A549 (cell line): ENCODE measurements at regions not wholly inside any gene's neighbourhood (a gene's known extent, or its start where the extent isn't known, plus 50 kb on each side); places are given as distances from the start of the nearest gene placed in this dataset.
"Not testable (repeated sequence)": the region's sequence is repeated elsewhere in the genome, so short reads cannot be mapped to it uniquely, and the experiment has no call there.

Experiments
- ATAC-seq, 2 experiments: fragments of 200-7000 bp in 1 of 2; fragments of >200 bp in 1 of 2; cut with Nextera tagmentation in 1 of 2; cut with Tn5 transposase in 1 of 2; 3 replicates each; pipeline versions ENCODE4 v1.8.0 to v1.9.1; 2018 to 2020; ENCODE audit warnings: mild to moderate bottlenecking in 1 of 2, moderate library complexity in 1 of 2
- CTCF ChIA-PET: fragments of 300-600 bp; sonication (Branson Sonifier 250); formaldehyde crosslinking; extraction: SDS; loops from one replicate; lab custom pipeline; 2021; ENCODE audit warnings: antibody characterized with exemption, inconsistent platforms; lab: Yijun Ruan, JAX
- POLR2A ChIA-PET: fragments of 350-600 bp; formaldehyde crosslinking; extraction: SDS; loops from one replicate; lab custom pipeline; 2021; ENCODE audit warnings: antibody characterized with exemption, inconsistent platforms; lab: Yijun Ruan, JAX
- DNase-seq, 2 experiments: peaks; one replicate each; pipeline versions ENCODE4 v3.0.0 to v3.0.0-alpha.2; 2011 to 2016; ENCODE audit warnings: low read depth in 1 of 2, low spot score in 1 of 2
- FAIRE-seq: peaks from 2 replicates; lab custom pipeline; 2011; peaks lifted over from hg19 to GRCh38; lab: Jason Lieb, UNC
- H3K27ac ChIP-seq, 2 experiments: fragments of >200 bp; sonication (Bioruptor Twin); formaldehyde crosslinking; 3 replicates each; pipeline ENCODE4 v1.5.1; 2016 to 2017
- H3K4me1 ChIP-seq: fragments of >200 bp; sonication (Bioruptor Twin); formaldehyde crosslinking; 3 replicates; pipeline ENCODE4 v1.6.1; 2016
- H3K4me2 ChIP-seq: fragments of >200 bp; sonication (Bioruptor Twin); formaldehyde crosslinking; 3 replicates; pipeline ENCODE4 v1.6.1; 2016
- H3K4me3 ChIP-seq: fragments of >200 bp; sonication (Bioruptor Twin); formaldehyde crosslinking; 3 replicates; pipeline ENCODE4 v1.5.1; 2016
- H3K9me3 ChIP-seq: fragments of >200 bp; sonication (Bioruptor Twin); formaldehyde crosslinking; 3 replicates; pipeline ENCODE4 v1.6.1; 2016
- ATOH8 ChIP-seq: fragments of 250-450 bp; sonication (Bioruptor Pico); IDR thresholded peaks from 2 replicates; pipeline ENCODE4 v1.5.0; 2020; ENCODE audit warnings: low read depth, mild to moderate bottlenecking, moderate library complexity
- BCL3 ChIP-seq: fragments of >200 bp; sonication (Bioruptor Twin); formaldehyde crosslinking; IDR thresholded peaks from 3 replicates; pipeline ENCODE4 v1.6.1; 2016
- CBX2 ChIP-seq: fragments of 200-600 bp; sonication (generic); IDR thresholded peaks from 2 replicates; pipeline ENCODE4 v1.6.1; 2016; ENCODE audit warnings: low read depth, mild to moderate bottlenecking, borderline replicate concordance
- CEBPB ChIP-seq, 2 experiments: fragments of >200 bp in 1 of 2; sonication (Bioruptor Twin) in 1 of 2; formaldehyde crosslinking in 1 of 2; IDR thresholded peaks; 2 replicates each; pipeline ENCODE4 v1.6.1; 2012 to 2016
- E2F6 ChIP-seq: IDR thresholded peaks from 2 replicates; pipeline ENCODE4 v1.6.1; 2012; ENCODE audit warnings: low read depth, borderline replicate concordance
- EHF ChIP-seq: fragments of 250-450 bp; sonication (Bioruptor Pico); IDR thresholded peaks from 2 replicates; pipeline ENCODE4 v1.5.0; 2020; ENCODE audit warnings: mild to moderate bottlenecking
- FOSL2 ChIP-seq, 2 experiments: fragments of 450-650 bp in 1 of 2; fragments of >200 bp in 1 of 2; sonication (Bioruptor Twin) in 1 of 2; formaldehyde crosslinking; IDR thresholded peaks; 2 replicates each; pipeline versions ENCODE4 v1.5.0 to v1.6.1; 2016 to 2020; ENCODE audit warnings: mild to moderate bottlenecking in 1 of 2, moderate library complexity in 1 of 2
- HES2 ChIP-seq: fragments of >200 bp; sonication (Bioruptor Twin); formaldehyde crosslinking; IDR thresholded peaks from 2 replicates; pipeline ENCODE4 v1.6.1; 2016
- HMGXB4 ChIP-seq: fragments of 250-450 bp; sonication (Bioruptor Pico); IDR thresholded peaks from 2 replicates; pipeline ENCODE4 v1.5.0; 2021; ENCODE audit warnings: mild to moderate bottlenecking, moderate library complexity, borderline replicate concordance
- MAZ ChIP-seq: fragments of 150-350 bp; IDR thresholded peaks from 2 replicates; pipeline ENCODE4 v1.6.1; 2014; ENCODE audit warnings: antibody characterized with exemption, low read depth, low read length, borderline replicate concordance
- MYC ChIP-seq: IDR thresholded peaks from 2 replicates; pipeline ENCODE4 v1.6.1; 2012; ENCODE audit warnings: mild to moderate bottlenecking, inconsistent platforms, low read length, improper control_type of control experiment, borderline replicate concordance
- POLR2A ChIP-seq: IDR thresholded peaks from 2 replicates; pipeline ENCODE4 v1.6.1; 2012; ENCODE audit warnings: mild to moderate bottlenecking, low read length
- RAD21 ChIP-seq, 2 experiments: fragments of >200 bp in 1 of 2; sonication (Bioruptor Twin) in 1 of 2; formaldehyde crosslinking in 1 of 2; IDR thresholded peaks in 1 of 2; conservative IDR thresholded peaks in 1 of 2; 2 replicates in 1 of 2; 3 replicates in 1 of 2; pipeline ENCODE4 v1.6.1; 2012 to 2018; ENCODE audit warnings: inconsistent platforms in 1 of 2
- ZSCAN20 ChIP-seq: fragments of 250-450 bp; sonication (Bioruptor Pico); IDR thresholded peaks from 2 replicates; pipeline ENCODE4 v1.8.0; 2022; ENCODE audit warnings: mild to moderate bottlenecking, moderate library complexity
- WGBS: methylation state at CpG from one replicate; pipeline ENCODE4 v1.1.6; 2017; ENCODE audit errors: missing lambda C conversion rate; 5-methylcytosine and 5-hydroxymethylcytosine counted together

- Histone ChIP-seq H3K27ac (no peak overlapping the region), H3K4me2 (no peak overlapping the region), H3K4me3 (no peak overlapping the region), H3K9me3 (peaks cover 84% of the 10 kb centered on the region), H3K4me1 (no peaks in the 10 kb centered on the region)
- DNase-seq, result peak in 1 of 2 experiments; percentile 42
- TF ChIP-seq BCL3, result no peak
- TF ChIP-seq RAD21 (conservative IDR thresholded peaks at IDR 0.05 in 1 of 2, IDR thresholded peaks at IDR 0.05 in 1 of 2), result peak in 1 of 2 experiments; percentile 24; a peak in 1 of 5 replicates
- TF ChIP-seq CBX2, result no peak
- FAIRE-seq, result peak; percentile 95
- ChIA-PET POLR2A (no interaction called here), CTCF (interaction anchor here (0.9 kb wide), 1 partner anchor 208 kb away, joined by 3 read pairs; no protein-coding TSS in a partner anchor)
- ATAC-seq, result no peak
- WGBS, result 48% methylated on average over 7 of the region's 7 CpGs
Measured at GRCh38 chr19:37309834-37310575, 60.9 kb upstream of the ZNF527 start.

GRCh38 chr19:37312531-37313334 is 58.2 kb upstream of the ZNF527 start:
- ATAC-seq, H3K4me2 ChIP-seq, H3K27ac ChIP-seq, H3K4me3 ChIP-seq, DNase-seq, POLR2A ChIA-PET, H3K4me1 ChIP-seq, FAIRE-seq: not testable (repeated sequence)
- H3K9me3 ChIP-seq, result peaks cover 83% of the 10 kb centered on the region
- CTCF ChIA-PET, result interaction anchor here (0.6 kb wide), 1 partner anchor 680 kb away, joined by 3 read pairs; no protein-coding TSS in a partner anchor
- 27% methylated on average over 37 of the region's 37 CpGs for WGBS

GRCh38 chr19:37313335-37313627 is 57.6 kb upstream of the ZNF527 start:
- no peak for FAIRE-seq
- TF ChIP-seq RAD21 (conservative IDR thresholded peaks at IDR 0.05 in 1 of 2, IDR thresholded peaks at IDR 0.05 in 1 of 2) (no peak), HES2 (no peak), EHF (no peak), E2F6 (no peak), POLR2A (no peak), ATOH8 (CRISPR knock-in tag) (no peak), HMGXB4 (no peak), CEBPB (IDR thresholded peaks at IDR 0.05) (no peak), FOSL2 (IDR thresholded peaks at IDR 0.05) (no peak), FOSL2 (CRISPR knock-in tag; IDR thresholded peaks at IDR 0.05) (no peak), MAZ (no peak), MYC (no peak), ZSCAN20 (no peak)
- no peak for DNase-seq
- ChIA-PET CTCF (no interaction called here), POLR2A (no interaction called here)
- Histone ChIP-seq H3K9me3 (peaks cover 80% of the 10 kb centered on the region), H3K4me1 (no peaks in the 10 kb centered on the region), H3K4me2 (no peak overlapping the region), H3K27ac (no peak overlapping the region), H3K4me3 (no peak overlapping the region)
- ATAC-seq, result no peak
- WGBS, result 93% methylated on average over 1 of the region's 1 CpG
